Stomach (tissue), 4 donors: ENCODE measurements at regions not wholly inside any gene's neighbourhood (a gene's known extent, or its start where the extent isn't known, plus 50 kb on each side); places are given as distances from the start of the nearest gene placed in this dataset.

Experiments used
- CTCF ChIP-seq, 7 experiments: fragments of 450-650 bp in 4 of 7; fragments of 200-600 bp in 3 of 7; sonication (generic) in 3 of 7; IDR thresholded peaks; one replicate each; pipeline ENCODE4 v1.5.1; 2016 to 2019; ENCODE audit warnings: antibody characterized with exemption in 7 of 7, control low read depth in 2 of 7, mild to moderate bottlenecking in 1 of 7
- EP300 ChIP-seq: sonication (generic); formaldehyde crosslinking; IDR thresholded peaks from one replicate; pipeline ENCODE4 v1.6.1; 2017; ENCODE audit warnings: antibody characterized with exemption
- POLR2A ChIP-seq, 4 donors: fragments of 450-650 bp; IDR thresholded peaks; one replicate each; pipeline ENCODE4 v1.6.1; 2016; ENCODE audit warnings: antibody characterized with exemption in 4 of 4, control low read depth in 2 of 4, mild to moderate bottlenecking in 1 of 4, moderate library complexity in 1 of 4

GRCh38 chr3:176075046-176075445 is 1122.2 kb downstream of the TBL1XR1 start:
- TF ChIP-seq POLR2A (IDR thresholded peaks at IDR 0.05) (no peak), EP300 (no peak), CTCF (IDR thresholded peaks at IDR 0.05) (no peak)
